ENCODE measurements at regions not wholly inside any gene's neighbourhood (a gene's known extent, or its start where the extent isn't known, plus 50 kb on each side); places are given as distances from the start of the nearest gene placed in this dataset.

- TF ChIP-seq, protein P1, sequence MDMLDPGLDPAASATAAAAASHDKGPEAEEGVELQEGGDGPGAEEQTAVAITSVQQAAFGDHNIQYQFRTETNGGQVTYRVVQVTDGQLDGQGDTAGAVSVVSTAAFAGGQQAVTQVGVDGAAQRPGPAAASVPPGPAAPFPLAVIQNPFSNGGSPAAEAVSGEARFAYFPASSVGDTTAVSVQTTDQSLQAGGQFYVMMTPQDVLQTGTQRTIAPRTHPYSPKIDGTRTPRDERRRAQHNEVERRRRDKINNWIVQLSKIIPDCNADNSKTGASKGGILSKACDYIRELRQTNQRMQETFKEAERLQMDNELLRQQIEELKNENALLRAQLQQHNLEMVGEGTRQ (IDR thresholded peaks at IDR 0.05), result no peak
- TF ChIP-seq CTCF (IDR thresholded peaks at IDR 0.05) (no peak), SMC3 (IDR thresholded peaks at IDR 0.05) (no peak), CHD2 (IDR thresholded peaks at IDR 0.05; ENCODE audit: low read length, partially characterized antibody) (no peak), EP300 (IDR thresholded peaks at IDR 0.05) (no peak), CEBPB (IDR thresholded peaks at IDR 0.05) (no peak), FOSB (CRISPR knock-in tag; IDR thresholded peaks at IDR 0.05) (no peak)
- TF ChIP-seq, protein P2, sequence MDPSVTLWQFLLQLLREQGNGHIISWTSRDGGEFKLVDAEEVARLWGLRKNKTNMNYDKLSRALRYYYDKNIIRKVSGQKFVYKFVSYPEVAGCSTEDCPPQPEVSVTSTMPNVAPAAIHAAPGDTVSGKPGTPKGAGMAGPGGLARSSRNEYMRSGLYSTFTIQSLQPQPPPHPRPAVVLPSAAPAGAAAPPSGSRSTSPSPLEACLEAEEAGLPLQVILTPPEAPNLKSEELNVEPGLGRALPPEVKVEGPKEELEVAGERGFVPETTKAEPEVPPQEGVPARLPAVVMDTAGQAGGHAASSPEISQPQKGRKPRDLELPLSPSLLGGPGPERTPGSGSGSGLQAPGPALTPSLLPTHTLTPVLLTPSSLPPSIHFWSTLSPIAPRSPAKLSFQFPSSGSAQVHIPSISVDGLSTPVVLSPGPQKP (IDR thresholded peaks at IDR 0.05; ENCODE audit: low read depth, low read length), result no peak
These were observed 68.7 kb upstream of the SLC4A11 start for GRCh38 chr20:3307725-3308124.

All from A549 (cell line).